ENCODE measurements at regions not wholly inside any gene's neighbourhood (a gene's known extent, or its start where the extent isn't known, plus 50 kb on each side); places are given as distances from the start of the nearest gene placed in this dataset.

- DNase-seq (ENCODE audit: low spot score), result no peak
- ATAC-seq, result no peak
Measured at GRCh38 chr16:76222853-76223252, 54.3 kb upstream of the CNTNAP4 start.

- ATAC-seq, result no peak
Measured at GRCh38 chr16:76226011-76226410, 51.2 kb upstream of the CNTNAP4 start.

GRCh38 chr16:76226481-76226880 lies 50.7 kb upstream of the CNTNAP4 start:
- no peak for DNase-seq (ENCODE audit: low spot score)
- ATAC-seq, result no peak

More at GRCh38 chr16:76226011-76226410, 51.2 kb upstream of the CNTNAP4 start:
- no peak for DNase-seq (ENCODE audit: low spot score)
